ENCODE measurements at regions not wholly inside any gene's neighbourhood (a gene's known extent, or its start where the extent isn't known, plus 50 kb on each side); places are given as distances from the start of the nearest gene placed in this dataset.

DNA sequence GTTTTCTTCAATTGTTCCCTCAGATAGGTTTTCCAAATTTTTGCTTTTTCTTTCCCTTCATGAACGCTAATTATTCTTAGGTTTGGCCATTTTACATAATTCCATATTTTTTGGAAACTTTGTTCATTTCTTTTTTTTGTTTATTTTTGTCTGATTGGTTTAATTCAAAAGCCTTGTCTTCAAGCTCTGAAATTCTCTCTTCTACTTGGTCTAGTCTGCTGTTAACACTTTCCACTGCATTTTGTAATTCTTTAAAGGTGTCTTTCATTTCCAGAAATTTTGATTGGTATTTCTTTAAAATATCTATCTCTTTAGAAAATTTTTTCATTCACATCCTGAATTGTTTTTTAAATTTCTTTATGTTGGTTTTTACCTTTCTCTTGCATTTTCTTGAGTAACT lies 63.9 kb upstream of the VLDLR start:
- no peak for DNase-seq (ENCODE audit: low spot score)
- H3K36me3 Mint-ChIP-seq (ENCODE audit: low read depth, unreplicated experiment), result no peaks in the 10 kb centered on the region
- no peak overlapping the region for H3K4me3 Mint-ChIP-seq (ENCODE audit: unreplicated experiment)
- H3K4me1 Mint-ChIP-seq (ENCODE audit: unreplicated experiment), result no peaks in the 10 kb centered on the region
- no peaks in the 10 kb centered on the region for H3K9me3 Mint-ChIP-seq (ENCODE audit: unreplicated experiment)
- H3K27me3 Mint-ChIP-seq (ENCODE audit: unreplicated experiment), result no peaks in the 10 kb centered on the region
- no peak overlapping the region for H3K27ac Mint-ChIP-seq (ENCODE audit: unreplicated experiment)
- TF ChIP-seq, protein P1, sequence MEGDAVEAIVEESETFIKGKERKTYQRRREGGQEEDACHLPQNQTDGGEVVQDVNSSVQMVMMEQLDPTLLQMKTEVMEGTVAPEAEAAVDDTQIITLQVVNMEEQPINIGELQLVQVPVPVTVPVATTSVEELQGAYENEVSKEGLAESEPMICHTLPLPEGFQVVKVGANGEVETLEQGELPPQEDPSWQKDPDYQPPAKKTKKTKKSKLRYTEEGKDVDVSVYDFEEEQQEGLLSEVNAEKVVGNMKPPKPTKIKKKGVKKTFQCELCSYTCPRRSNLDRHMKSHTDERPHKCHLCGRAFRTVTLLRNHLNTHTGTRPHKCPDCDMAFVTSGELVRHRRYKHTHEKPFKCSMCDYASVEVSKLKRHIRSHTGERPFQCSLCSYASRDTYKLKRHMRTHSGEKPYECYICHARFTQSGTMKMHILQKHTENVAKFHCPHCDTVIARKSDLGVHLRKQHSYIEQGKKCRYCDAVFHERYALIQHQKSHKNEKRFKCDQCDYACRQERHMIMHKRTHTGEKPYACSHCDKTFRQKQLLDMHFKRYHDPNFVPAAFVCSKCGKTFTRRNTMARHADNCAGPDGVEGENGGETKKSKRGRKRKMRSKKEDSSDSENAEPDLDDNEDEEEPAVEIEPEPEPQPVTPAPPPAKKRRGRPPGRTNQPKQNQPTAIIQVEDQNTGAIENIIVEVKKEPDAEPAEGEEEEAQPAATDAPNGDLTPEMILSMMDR (IDR thresholded peaks at IDR 0.05; ENCODE audit: unreplicated experiment), result no peak

DNA sequence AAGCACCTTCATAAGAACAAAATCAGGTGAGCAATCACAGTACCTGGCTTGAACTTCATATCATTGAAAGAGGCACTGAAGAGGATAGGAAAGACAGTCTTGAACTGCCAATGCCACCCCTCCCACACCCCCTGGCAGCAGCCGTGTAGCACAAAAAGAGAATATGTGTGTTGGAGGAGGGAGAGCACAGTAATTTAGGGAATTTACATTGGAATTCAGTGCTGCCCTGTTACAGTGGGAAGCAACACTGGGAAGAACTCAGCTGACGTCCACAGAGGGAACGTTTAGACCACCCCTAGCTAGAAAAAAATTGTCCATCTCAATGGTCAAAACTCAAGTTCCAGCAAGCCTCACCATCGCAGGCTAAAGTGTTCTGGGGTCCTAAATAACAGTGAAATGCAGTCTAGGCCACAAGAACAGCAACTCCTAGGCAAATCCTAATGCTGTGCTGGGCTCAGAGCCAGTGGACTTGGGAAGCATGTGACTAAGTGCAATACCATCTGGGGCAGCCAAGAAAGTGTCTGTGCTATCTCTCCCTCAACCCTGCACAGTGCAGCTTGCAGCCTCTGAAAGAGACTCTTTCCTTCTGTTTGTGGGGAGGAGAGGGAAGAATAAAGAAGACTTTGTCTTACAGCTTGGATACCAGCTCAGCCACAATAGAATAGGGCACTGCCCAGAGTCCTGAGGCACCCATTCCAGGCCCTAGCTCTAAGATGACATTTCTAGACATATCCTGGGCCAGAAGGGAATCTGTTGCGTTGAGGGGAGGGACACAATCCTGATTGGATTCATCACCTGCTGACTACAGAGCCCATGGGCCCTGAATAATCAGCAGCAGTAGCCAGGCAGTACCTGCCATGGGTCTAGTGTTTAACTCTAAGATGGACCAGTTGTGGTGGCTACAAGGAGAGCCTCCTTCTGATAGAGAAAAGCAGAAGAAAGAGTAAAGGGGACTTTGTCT lies 62.1 kb upstream of the VLDLR start:
- Mint-ChIP-seq H3K4me3 (ENCODE audit: unreplicated experiment) (no peak overlapping the region), H3K36me3 (ENCODE audit: low read depth, unreplicated experiment) (no peaks in the 10 kb centered on the region), H3K4me1 (ENCODE audit: unreplicated experiment) (no peaks in the 10 kb centered on the region), H3K27me3 (ENCODE audit: unreplicated experiment) (no peaks in the 10 kb centered on the region), H3K9me3 (ENCODE audit: unreplicated experiment) (no peaks in the 10 kb centered on the region), H3K27ac (ENCODE audit: unreplicated experiment) (no peak overlapping the region)
- TF ChIP-seq, protein P1 (IDR thresholded peaks at IDR 0.05; ENCODE audit: unreplicated experiment), result no peak
- no peak for DNase-seq (ENCODE audit: low spot score)

DNA sequence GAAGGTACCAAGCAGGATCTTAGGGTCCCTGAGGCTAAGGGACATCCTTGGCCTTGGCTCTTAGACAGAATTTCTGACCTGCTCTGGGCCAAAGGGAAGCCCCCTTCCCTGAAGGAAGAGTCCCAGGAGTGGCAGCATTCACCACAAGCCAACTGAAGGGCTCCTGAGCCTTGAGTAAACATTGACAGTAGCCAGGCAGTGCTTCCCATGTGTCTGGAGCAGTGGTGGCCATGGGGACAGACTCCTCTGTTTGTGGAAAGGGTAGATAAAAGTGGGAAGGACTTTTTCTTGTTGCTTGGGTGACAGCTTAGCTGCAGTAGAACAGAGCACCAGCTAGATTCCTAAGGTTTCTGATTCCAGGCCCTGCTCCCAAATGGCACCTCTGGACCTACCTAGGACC lies 61.4 kb upstream of the VLDLR start:
- TF ChIP-seq, protein P1 (IDR thresholded peaks at IDR 0.05; ENCODE audit: unreplicated experiment), result no peak
- H3K27me3 Mint-ChIP-seq (ENCODE audit: unreplicated experiment), result no peaks in the 10 kb centered on the region
- no peaks in the 10 kb centered on the region for H3K4me1 Mint-ChIP-seq (ENCODE audit: unreplicated experiment)
- H3K27ac Mint-ChIP-seq (ENCODE audit: unreplicated experiment), result no peak overlapping the region
- no peaks in the 10 kb centered on the region for H3K36me3 Mint-ChIP-seq (ENCODE audit: low read depth, unreplicated experiment)
- no peak for DNase-seq (ENCODE audit: low spot score)
- H3K4me3 Mint-ChIP-seq (ENCODE audit: unreplicated experiment), result no peak overlapping the region
- no peaks in the 10 kb centered on the region for H3K9me3 Mint-ChIP-seq (ENCODE audit: unreplicated experiment)

DNA sequence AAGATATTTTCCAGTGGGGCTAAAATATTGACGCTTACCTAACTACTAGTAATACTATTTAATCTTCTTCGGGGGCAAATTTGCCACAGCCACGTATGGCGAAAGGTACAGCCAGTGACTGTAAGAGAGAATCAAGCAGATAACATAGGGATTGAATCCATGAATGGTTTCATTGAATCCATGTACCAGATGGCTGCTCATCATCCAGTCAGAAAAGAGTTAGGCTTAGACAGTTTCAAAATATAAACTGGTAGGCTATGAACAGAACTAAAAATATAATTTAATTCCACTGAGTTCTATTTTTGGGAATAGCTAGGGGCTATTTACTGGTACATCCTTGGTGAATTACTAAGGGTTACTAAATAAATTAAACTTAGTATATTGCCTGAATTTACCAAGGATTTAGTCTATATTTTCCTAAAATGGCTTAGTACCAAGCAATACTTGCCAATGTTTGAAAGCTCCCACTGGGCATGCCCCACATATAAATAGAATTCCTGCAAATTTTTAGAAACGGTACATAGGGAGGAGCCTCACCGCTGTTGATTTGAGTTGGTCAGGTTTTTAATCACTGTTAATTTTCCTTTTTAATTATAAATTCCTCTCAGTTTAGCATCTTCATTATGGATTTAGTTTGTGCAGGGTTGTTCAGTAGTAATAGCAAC lies 55.8 kb upstream of the VLDLR start:
- H3K27me3 Mint-ChIP-seq (ENCODE audit: unreplicated experiment), result peaks cover 2% of the 10 kb centered on the region
- no peak overlapping the region for H3K4me3 Mint-ChIP-seq (ENCODE audit: unreplicated experiment)
- H3K36me3 Mint-ChIP-seq (ENCODE audit: low read depth, unreplicated experiment), result no peaks in the 10 kb centered on the region
- TF ChIP-seq, protein P1 (IDR thresholded peaks at IDR 0.05; ENCODE audit: unreplicated experiment), result no peak
- H3K27ac Mint-ChIP-seq (ENCODE audit: unreplicated experiment), result no peak overlapping the region
- no peak for DNase-seq (ENCODE audit: low spot score)
- H3K9me3 Mint-ChIP-seq (ENCODE audit: unreplicated experiment), result no peaks in the 10 kb centered on the region
- no peaks in the 10 kb centered on the region for H3K4me1 Mint-ChIP-seq (ENCODE audit: unreplicated experiment)

DNA sequence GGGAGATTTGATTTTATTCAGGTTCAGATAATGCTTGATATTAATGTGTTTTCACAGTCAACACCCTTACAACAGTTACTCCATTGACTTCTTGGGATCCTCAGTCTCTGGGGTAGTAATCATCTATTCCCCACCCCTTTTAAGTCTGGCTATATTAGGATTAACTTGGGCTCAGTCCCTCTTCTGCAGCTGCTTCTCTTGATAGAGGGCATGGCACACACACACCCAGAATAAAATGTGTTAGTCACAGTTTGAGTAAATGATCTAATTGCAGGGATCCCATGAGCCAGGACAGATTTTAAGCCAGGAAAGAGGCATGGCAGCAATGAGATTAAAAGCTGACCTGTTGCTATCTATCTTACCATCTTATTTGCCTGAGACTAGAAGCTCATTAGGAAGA lies 53.7 kb upstream of the VLDLR start:
- H3K4me3 Mint-ChIP-seq (ENCODE audit: unreplicated experiment), result no peak overlapping the region

More for the DNA sequence above, 53.7 kb upstream of the VLDLR start:
- Mint-ChIP-seq H3K9me3 (ENCODE audit: unreplicated experiment) (no peaks in the 10 kb centered on the region), H3K36me3 (ENCODE audit: low read depth, unreplicated experiment) (no peaks in the 10 kb centered on the region), H3K4me1 (ENCODE audit: unreplicated experiment) (no peaks in the 10 kb centered on the region), H3K27me3 (ENCODE audit: unreplicated experiment) (peaks cover 3% of the 10 kb centered on the region), H3K27ac (ENCODE audit: unreplicated experiment) (no peak overlapping the region)
- TF ChIP-seq, protein P1 (IDR thresholded peaks at IDR 0.05; ENCODE audit: unreplicated experiment), result no peak
- no peak for DNase-seq (ENCODE audit: low spot score)

All from endothelial cell (in vitro differentiated cells).